Choroid plexus epithelial cell (primary cell): ENCODE measurements at regions not wholly inside any gene's neighbourhood (a gene's known extent, or its start where the extent isn't known, plus 50 kb on each side); places are given as distances from the start of the nearest gene placed in this dataset.

Experiments
- DNase-seq: peaks from one replicate; pipeline ENCODE4 v3.0.0-alpha.2; 2010; ENCODE audit warnings: low read depth
- H3K4me3 ChIP-seq: 2 replicates; pipeline ENCODE4 v1.5.1; 2011; ENCODE audit warnings: low read depth, mild to moderate bottlenecking, control low read depth, low read length, moderate library complexity
- CTCF ChIP-seq: conservative IDR thresholded peaks from 2 replicates; pipeline ENCODE4 v1.5.1; 2011; ENCODE audit warnings: low read depth, mild to moderate bottlenecking, control low read depth, inconsistent platforms, low read length, moderate library complexity

- H3K4me3 ChIP-seq, result no peak overlapping the region
- no peak for TF ChIP-seq CTCF
- no peak for DNase-seq
Observed at GRCh38 chr2:64848945-64849344, 140.3 kb upstream of the SLC1A4 start.

- no peak for DNase-seq
- H3K4me3 ChIP-seq, result no peak overlapping the region
- no peak for TF ChIP-seq CTCF
Observed at GRCh38 chr2:64850642-64851041, 138.6 kb upstream of the SLC1A4 start.

- no peak for TF ChIP-seq CTCF
- no peak for DNase-seq
- H3K4me3 ChIP-seq, result no peak overlapping the region
Observed at GRCh38 chr2:64852771-64853241, 136.4 kb upstream of the SLC1A4 start.

- TF ChIP-seq CTCF, result no peak
- H3K4me3 ChIP-seq, result no peak overlapping the region
Observed at GRCh38 chr2:64853306-64853705, 135.9 kb upstream of the SLC1A4 start.

GRCh38 chr2:64853894-64854293 lies 135.3 kb upstream of the SLC1A4 start:
- TF ChIP-seq CTCF, result no peak
- no peak for DNase-seq
- H3K4me3 ChIP-seq, result no peak overlapping the region

More at GRCh38 chr2:64853306-64853705, 135.9 kb upstream of the SLC1A4 start:
- DNase-seq, result no peak

- no peak overlapping the region for H3K4me3 ChIP-seq
- TF ChIP-seq CTCF, result no peak
- peak; percentile 80 for DNase-seq
Observed at GRCh38 chr2:64854773-64855237, 134.4 kb upstream of the SLC1A4 start.
